K562 (cell line): ENCODE measurements at regions not wholly inside any gene's neighbourhood (a gene's known extent, or its start where the extent isn't known, plus 50 kb on each side); places are given as distances from the start of the nearest gene placed in this dataset.

Experiments used
- ATAC-seq: fragments of 200-7000 bp; cut with Tn5 transposase; 3 replicates; pipeline ENCODE4 v1.9.1; 2020; ENCODE audit warnings: moderate library complexity
- BruUV-seq: library from RNA; stranded (reverse); fragments of 400-500 nt; replicated peaks from 2 replicates; lab custom pipeline; 2021; lab: Mats Ljungman, UMichigan
- CTCF ChIA-PET: fragments of 300-600 bp; formaldehyde crosslinking; extraction: SDS; loops from one replicate; lab custom pipeline; 2021; ENCODE audit warnings: low intra/inter-chr PET ratio; lab: Yijun Ruan, JAX
- POLR2A ChIA-PET: fragments of 300-600, 350-650 bp; sonication (Branson Sonifier 250); formaldehyde crosslinking; extraction: SDS; loops from one replicate; lab custom pipeline; 2021; ENCODE audit warnings: antibody characterized with exemption, inconsistent platforms; lab: Yijun Ruan, JAX
- DNase-seq, 4 experiments: peaks; one replicate each; pipeline versions ENCODE4 v3.0.0 to v3.0.0-alpha.2; 2011 to 2018; ENCODE audit warnings: low spot score in 3 of 4, mixed read lengths in 3 of 4; ENCODE audit errors: extremely low read depth in 1 of 4
- FAIRE-seq: peaks from 2 replicates; lab custom pipeline; 2011; peaks lifted over from hg19 to GRCh38; lab: Jason Lieb, UNC
- H2AFZ ChIP-seq: 2 replicates; pipeline ENCODE4 v1.6.0; 2011; ENCODE audit warnings: low read depth, low read length, control low read depth, inconsistent platforms
- H3K27ac ChIP-seq: fragments of 200-600 bp; 3 replicates; pipeline ENCODE4 v1.8.0; 2011; ENCODE audit warnings: low read depth, mild to moderate bottlenecking, control low read depth, inconsistent platforms, low read length, moderate library complexity, mixed read lengths; ENCODE audit errors: extremely low read depth
- H3K27me3 ChIP-seq, 2 experiments: fragments of 300-600 bp in 1 of 2; 2 replicates in 1 of 2; 3 replicates in 1 of 2; pipeline versions ENCODE4 v1.6.0 to v1.8.0; 2011; ENCODE audit warnings: inconsistent platforms in 2 of 2, low read length in 2 of 2, mild to moderate bottlenecking in 1 of 2, mixed read lengths in 1 of 2, moderate library complexity in 1 of 2; ENCODE audit not compliant: control insufficient read depth in 2 of 2, insufficient read depth in 2 of 2
- H3K36me3 ChIP-seq: fragments of 300-600 bp; 3 replicates; pipeline ENCODE4 v1.8.0; 2011; ENCODE audit warnings: mild to moderate bottlenecking, low read length, inconsistent platforms; ENCODE audit not compliant: control insufficient read depth, insufficient read depth
- H3K4me1 ChIP-seq, 2 experiments: fragments of 200-600 bp in 1 of 2; replicated peaks in 1 of 2; 2 replicates in 1 of 2; 3 replicates in 1 of 2; pipeline versions ENCODE4 v1.5.1 to v1.8.0; 2011; ENCODE audit warnings: inconsistent platforms in 2 of 2, low read length in 2 of 2, mild to moderate bottlenecking in 1 of 2, mixed read lengths in 1 of 2, moderate library complexity in 1 of 2; ENCODE audit not compliant: control insufficient read depth in 2 of 2, insufficient read depth in 2 of 2
- H3K4me2 ChIP-seq: 2 replicates; pipeline ENCODE4 v1.6.1; 2011; ENCODE audit warnings: low read length, control low read depth, inconsistent platforms, mixed read lengths; ENCODE audit not compliant: insufficient read depth
- H3K4me3 ChIP-seq: fragments of 200-600 bp; sonication (generic), shearing (Covaris generic); 2 replicates; pipeline ENCODE4 v1.5.1; 2016; ENCODE audit warnings: control low read depth, inconsistent platforms
- H3K79me2 ChIP-seq: fragments of 200-600 bp; 3 replicates; pipeline ENCODE4 v1.8.0; 2011; ENCODE audit warnings: low read length, inconsistent platforms; ENCODE audit not compliant: control insufficient read depth, insufficient read depth
- H3K9ac ChIP-seq, 2 experiments: 2 replicates each; pipeline versions ENCODE4 v1.6.0 to v1.6.1; 2011; ENCODE audit warnings: low read depth in 2 of 2, low read length in 2 of 2, control low read depth in 1 of 2, inconsistent platforms in 1 of 2, mild to moderate bottlenecking in 1 of 2, mixed read lengths in 1 of 2; ENCODE audit not compliant: insufficient read depth in 1 of 2
- H3K9me1 ChIP-seq: one replicate; pipeline ENCODE4 v1.6.0; 2011; ENCODE audit warnings: inconsistent platforms, mild to moderate bottlenecking, low read length, moderate library complexity; ENCODE audit not compliant: control insufficient read depth, insufficient read depth
- H3K9me3 ChIP-seq: replicated peaks from 2 replicates; pipeline ENCODE4 v1.5.1; 2011; ENCODE audit warnings: low read depth, low read length, inconsistent platforms; ENCODE audit not compliant: control insufficient read depth, insufficient read depth
- H4K20me1 ChIP-seq: replicated peaks from 2 replicates; pipeline ENCODE4 v1.6.1; 2011; ENCODE audit warnings: low read length, inconsistent platforms, mixed read lengths; ENCODE audit not compliant: control insufficient read depth, insufficient read depth
- KLF13 ChIP-seq: fragments of 450-650 bp; IDR thresholded peaks from 2 replicates; pipeline ENCODE4 v1.6.1; 2016; ENCODE audit warnings: missing genetic modification characterization, low read depth, mild to moderate bottlenecking, missing compliant biosample characterization, moderate library complexity, borderline replicate concordance
- MTA2 ChIP-seq: fragments of 450-650 bp; IDR thresholded peaks from 2 replicates; pipeline ENCODE4 v1.6.1; 2016; ENCODE audit warnings: low read depth
- RBFOX2 ChIP-seq: fragments of 200-400 bp; formaldehyde crosslinking; IDR thresholded peaks from 2 replicates; pipeline ENCODE4 v1.6.1; 2017; ENCODE audit warnings: low read depth, mild to moderate bottlenecking, low read length, moderate library complexity
- RBM34 ChIP-seq: fragments of 200-400 bp; formaldehyde crosslinking; IDR thresholded peaks from 2 replicates; pipeline ENCODE4 v1.6.1; 2018; ENCODE audit warnings: low read length, borderline replicate concordance; ENCODE audit not compliant: insufficient read depth
- SMARCC2 ChIP-seq: fragments of 450-650 bp; IDR thresholded peaks from 2 replicates; pipeline ENCODE4 v1.6.1; 2017; ENCODE audit warnings: antibody characterized with exemption, moderate library complexity, mild to moderate bottlenecking, low read depth
- ZKSCAN1 ChIP-seq: fragments of 150-350 bp; IDR thresholded peaks from 2 replicates; pipeline ENCODE4 v1.6.1; 2016; ENCODE audit warnings: low read depth, low read length
- ZZZ3 ChIP-seq: fragments of 450-650 bp; IDR thresholded peaks from 2 replicates; pipeline ENCODE4 v1.6.1; 2016; ENCODE audit warnings: antibody characterized with exemption, mild to moderate bottlenecking, moderate library complexity
- WGBS: fragments of 100-300 bp; shearing (Covaris generic); methylation state at CpG from one replicate; pipeline ENCODE4 v1.1.6; 2016; ENCODE audit warnings: low coverage, mixed read lengths; ENCODE audit not compliant: insufficient coverage; ENCODE audit errors: missing lambda C conversion rate; 5-methylcytosine and 5-hydroxymethylcytosine counted together
- in situ Hi-C: fragments of 300-500 bp; cut with MboI; formaldehyde crosslinking; loops from 4 replicates; pipeline ENCODE4 v1.15.0; 2018; ENCODE audit warnings: inconsistent platforms, mixed read lengths
- intact Hi-C: fragments of 100-400 bp; cut with micrococcal nuclease; formaldehyde crosslinking; loops from 2 replicates; pipeline ENCODE4 v1.14.2; 2022
- TF ChIP-seq, protein P1 (sequence below): fragments of 450-650 bp; IDR thresholded peaks from 2 replicates; pipeline ENCODE4 v1.6.1; 2017; ENCODE audit warnings: antibody characterized with exemption, mild to moderate bottlenecking
- TF ChIP-seq, protein P2 (sequence below): fragments of 450-650 bp; formaldehyde crosslinking; IDR thresholded peaks from 2 replicates; pipeline ENCODE4 v1.4.0; 2020; ENCODE audit warnings: mild to moderate bottlenecking, moderate library complexity
- TF ChIP-seq, protein P3 (sequence below): sonication (generic); formaldehyde crosslinking; IDR thresholded peaks from 2 replicates; pipeline ENCODE4 v1.8.0; 2022; ENCODE audit warnings: mild to moderate bottlenecking, low read depth, missing genetic modification reagents
- TF ChIP-seq, protein P4 (sequence below): sonication (generic); formaldehyde crosslinking; IDR thresholded peaks from 2 replicates; pipeline ENCODE4 v1.8.1; 2023; ENCODE audit warnings: mild to moderate bottlenecking, missing genetic modification reagents
- TF ChIP-seq, protein P5 (sequence below): fragments of 450-650 bp; IDR thresholded peaks from 2 replicates; pipeline ENCODE4 v1.6.1; 2016; ENCODE audit warnings: antibody characterized with exemption

DNA sequence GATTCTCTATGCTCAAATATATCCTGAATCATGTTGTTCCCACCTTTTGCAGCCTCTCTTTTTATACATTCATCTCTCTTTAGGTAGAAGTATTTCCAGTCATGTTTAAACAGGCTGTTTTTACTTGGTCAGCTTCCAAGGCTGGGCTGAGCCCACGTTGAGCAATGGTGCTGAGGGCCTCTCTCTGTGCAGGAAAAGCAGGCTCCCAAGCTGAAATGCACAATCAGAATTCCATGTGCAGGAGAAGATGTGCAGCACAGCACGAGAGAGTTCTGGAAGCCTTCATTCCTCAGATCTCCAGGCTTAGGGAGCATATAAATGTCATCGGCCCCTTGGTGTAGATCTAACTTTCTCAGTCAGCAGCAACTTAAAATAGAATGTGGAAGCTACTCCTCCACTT lies 588.5 kb downstream of the TNS3 start:
- no peak for FAIRE-seq
- CTCF ChIA-PET, result no interaction called here
- Histone ChIP-seq H3K4me1 (no peaks in the 10 kb centered on the region), H3K4me2 (no peak overlapping the region), H3K36me3 (no peaks in the 10 kb centered on the region), H3K27ac (no peak overlapping the region), H3K9me3 (no peaks in the 10 kb centered on the region), H3K9ac (no peak overlapping the region), H3K4me3 (no peak overlapping the region), H2AFZ (no peak overlapping the region), H3K9me1 (no peaks in the 10 kb centered on the region), H3K27me3 (no peaks in the 10 kb centered on the region), H3K79me2 (no peaks in the 10 kb centered on the region), H4K20me1 (no peaks in the 10 kb centered on the region)
- no peak for DNase-seq
- no TSS peak for BruUV-seq
- no peak for ATAC-seq
- 0% methylated on average over 3 of the region's 3 CpGs for WGBS
- in situ Hi-C loops, result no loop called here
- POLR2A ChIA-PET, result no interaction called here
- intact Hi-C loops, result no loop called here
- TF ChIP-seq, protein P1, sequence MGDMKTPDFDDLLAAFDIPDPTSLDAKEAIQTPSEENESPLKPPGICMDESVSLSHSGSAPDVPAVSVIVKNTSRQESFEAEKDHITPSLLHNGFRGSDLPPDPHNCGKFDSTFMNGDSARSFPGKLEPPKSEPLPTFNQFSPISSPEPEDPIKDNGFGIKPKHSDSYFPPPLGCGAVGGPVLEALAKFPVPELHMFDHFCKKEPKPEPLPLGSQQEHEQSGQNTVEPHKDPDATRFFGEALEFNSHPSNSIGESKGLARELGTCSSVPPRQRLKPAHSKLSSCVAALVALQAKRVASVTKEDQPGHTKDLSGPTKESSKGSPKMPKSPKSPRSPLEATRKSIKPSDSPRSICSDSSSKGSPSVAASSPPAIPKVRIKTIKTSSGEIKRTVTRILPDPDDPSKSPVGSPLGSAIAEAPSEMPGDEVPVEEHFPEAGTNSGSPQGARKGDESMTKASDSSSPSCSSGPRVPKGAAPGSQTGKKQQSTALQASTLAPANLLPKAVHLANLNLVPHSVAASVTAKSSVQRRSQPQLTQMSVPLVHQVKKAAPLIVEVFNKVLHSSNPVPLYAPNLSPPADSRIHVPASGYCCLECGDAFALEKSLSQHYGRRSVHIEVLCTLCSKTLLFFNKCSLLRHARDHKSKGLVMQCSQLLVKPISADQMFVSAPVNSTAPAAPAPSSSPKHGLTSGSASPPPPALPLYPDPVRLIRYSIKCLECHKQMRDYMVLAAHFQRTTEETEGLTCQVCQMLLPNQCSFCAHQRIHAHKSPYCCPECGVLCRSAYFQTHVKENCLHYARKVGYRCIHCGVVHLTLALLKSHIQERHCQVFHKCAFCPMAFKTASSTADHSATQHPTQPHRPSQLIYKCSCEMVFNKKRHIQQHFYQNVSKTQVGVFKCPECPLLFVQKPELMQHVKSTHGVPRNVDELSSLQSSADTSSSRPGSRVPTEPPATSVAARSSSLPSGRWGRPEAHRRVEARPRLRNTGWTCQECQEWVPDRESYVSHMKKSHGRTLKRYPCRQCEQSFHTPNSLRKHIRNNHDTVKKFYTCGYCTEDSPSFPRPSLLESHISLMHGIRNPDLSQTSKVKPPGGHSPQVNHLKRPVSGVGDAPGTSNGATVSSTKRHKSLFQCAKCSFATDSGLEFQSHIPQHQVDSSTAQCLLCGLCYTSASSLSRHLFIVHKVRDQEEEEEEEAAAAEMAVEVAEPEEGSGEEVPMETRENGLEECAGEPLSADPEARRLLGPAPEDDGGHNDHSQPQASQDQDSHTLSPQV, result no peak
- TF ChIP-seq KLF13 (tag) (no peak), ZKSCAN1 (no peak), MTA2 (no peak), RBFOX2 (no peak), RBM34 (no peak), ZZZ3 (no peak), SMARCC2 (no peak)
- TF ChIP-seq, protein P2, sequence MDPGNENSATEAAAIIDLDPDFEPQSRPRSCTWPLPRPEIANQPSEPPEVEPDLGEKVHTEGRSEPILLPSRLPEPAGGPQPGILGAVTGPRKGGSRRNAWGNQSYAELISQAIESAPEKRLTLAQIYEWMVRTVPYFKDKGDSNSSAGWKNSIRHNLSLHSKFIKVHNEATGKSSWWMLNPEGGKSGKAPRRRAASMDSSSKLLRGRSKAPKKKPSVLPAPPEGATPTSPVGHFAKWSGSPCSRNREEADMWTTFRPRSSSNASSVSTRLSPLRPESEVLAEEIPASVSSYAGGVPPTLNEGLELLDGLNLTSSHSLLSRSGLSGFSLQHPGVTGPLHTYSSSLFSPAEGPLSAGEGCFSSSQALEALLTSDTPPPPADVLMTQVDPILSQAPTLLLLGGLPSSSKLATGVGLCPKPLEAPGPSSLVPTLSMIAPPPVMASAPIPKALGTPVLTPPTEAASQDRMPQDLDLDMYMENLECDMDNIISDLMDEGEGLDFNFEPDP (CRISPR knock-in tag), result no peak
- TF ChIP-seq, protein P3, sequence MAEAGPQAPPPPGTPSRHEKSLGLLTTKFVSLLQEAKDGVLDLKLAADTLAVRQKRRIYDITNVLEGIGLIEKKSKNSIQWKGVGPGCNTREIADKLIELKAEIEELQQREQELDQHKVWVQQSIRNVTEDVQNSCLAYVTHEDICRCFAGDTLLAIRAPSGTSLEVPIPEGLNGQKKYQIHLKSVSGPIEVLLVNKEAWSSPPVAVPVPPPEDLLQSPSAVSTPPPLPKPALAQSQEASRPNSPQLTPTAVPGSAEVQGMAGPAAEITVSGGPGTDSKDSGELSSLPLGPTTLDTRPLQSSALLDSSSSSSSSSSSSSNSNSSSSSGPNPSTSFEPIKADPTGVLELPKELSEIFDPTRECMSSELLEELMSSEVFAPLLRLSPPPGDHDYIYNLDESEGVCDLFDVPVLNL, result no peak
- TF ChIP-seq, protein P4, sequence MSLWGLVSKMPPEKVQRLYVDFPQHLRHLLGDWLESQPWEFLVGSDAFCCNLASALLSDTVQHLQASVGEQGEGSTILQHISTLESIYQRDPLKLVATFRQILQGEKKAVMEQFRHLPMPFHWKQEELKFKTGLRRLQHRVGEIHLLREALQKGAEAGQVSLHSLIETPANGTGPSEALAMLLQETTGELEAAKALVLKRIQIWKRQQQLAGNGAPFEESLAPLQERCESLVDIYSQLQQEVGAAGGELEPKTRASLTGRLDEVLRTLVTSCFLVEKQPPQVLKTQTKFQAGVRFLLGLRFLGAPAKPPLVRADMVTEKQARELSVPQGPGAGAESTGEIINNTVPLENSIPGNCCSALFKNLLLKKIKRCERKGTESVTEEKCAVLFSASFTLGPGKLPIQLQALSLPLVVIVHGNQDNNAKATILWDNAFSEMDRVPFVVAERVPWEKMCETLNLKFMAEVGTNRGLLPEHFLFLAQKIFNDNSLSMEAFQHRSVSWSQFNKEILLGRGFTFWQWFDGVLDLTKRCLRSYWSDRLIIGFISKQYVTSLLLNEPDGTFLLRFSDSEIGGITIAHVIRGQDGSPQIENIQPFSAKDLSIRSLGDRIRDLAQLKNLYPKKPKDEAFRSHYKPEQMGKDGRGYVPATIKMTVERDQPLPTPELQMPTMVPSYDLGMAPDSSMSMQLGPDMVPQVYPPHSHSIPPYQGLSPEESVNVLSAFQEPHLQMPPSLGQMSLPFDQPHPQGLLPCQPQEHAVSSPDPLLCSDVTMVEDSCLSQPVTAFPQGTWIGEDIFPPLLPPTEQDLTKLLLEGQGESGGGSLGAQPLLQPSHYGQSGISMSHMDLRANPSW (CRISPR knock-in tag), result no peak
- TF ChIP-seq, protein P5, sequence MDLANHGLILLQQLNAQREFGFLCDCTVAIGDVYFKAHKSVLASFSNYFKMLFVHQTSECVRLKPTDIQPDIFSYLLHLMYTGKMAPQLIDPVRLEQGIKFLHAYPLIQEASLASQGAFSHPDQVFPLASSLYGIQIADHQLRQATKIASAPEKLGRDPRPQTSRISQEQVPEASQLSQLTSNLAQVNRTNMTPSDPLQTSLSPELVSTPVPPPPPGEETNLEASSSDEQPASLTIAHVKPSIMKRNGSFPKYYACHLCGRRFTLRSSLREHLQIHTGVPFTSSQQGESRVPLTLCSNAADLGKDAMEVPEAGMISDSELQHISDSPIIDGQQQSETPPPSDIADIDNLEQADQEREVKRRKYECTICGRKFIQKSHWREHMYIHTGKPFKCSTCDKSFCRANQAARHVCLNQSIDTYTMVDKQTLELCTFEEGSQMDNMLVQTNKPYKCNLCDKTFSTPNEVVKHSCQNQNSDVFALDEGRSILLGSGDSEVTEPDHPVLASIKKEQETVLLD, result no peak
